ENCODE measurements at regions not wholly inside any gene's neighbourhood (a gene's known extent, or its start where the extent isn't known, plus 50 kb on each side); places are given as distances from the start of the nearest gene placed in this dataset.

GRCh38 chr4:102174719-102175189, 170.5 kb downstream of the SLC39A8 start:
- DNase-seq (no peak), ATAC-seq (ENCODE audit: insufficient read depth, low FRiP score) (no peak)
- Histone ChIP-seq H3K9ac (ENCODE audit: insufficient read depth in 1 of 2, low read length in 2 of 2) (no peak overlapping the region), H3K27me3 (ENCODE audit: control insufficient read depth in 3 of 3, insufficient read depth in 3 of 3, low read length in 2 of 3) (peaks cover 0 to 2% (median 0%) of the 10 kb centered on the region in 3 donors), H3K4me1 (ENCODE audit: control insufficient read depth in 5 of 5, insufficient read depth in 5 of 5, low read length in 5 of 5) (peaks cover 0 to 1% (median 0%) of the 10 kb centered on the region in 5 donors), H3K9me3 (ENCODE audit: control insufficient read depth in 4 of 4, insufficient read depth in 3 of 4, low read length in 3 of 4) (no peaks in the 10 kb centered on the region), H3K36me3 (ENCODE audit: control insufficient read depth in 4 of 4, insufficient read depth in 4 of 4, low read length in 4 of 4) (no peaks in the 10 kb centered on the region), H3K4me3 (no peak overlapping the region), H3K27ac (ENCODE audit: low read depth in 1 of 2, low read length in 1 of 2) (no peak overlapping the region)
- TF ChIP-seq, protein P1, sequence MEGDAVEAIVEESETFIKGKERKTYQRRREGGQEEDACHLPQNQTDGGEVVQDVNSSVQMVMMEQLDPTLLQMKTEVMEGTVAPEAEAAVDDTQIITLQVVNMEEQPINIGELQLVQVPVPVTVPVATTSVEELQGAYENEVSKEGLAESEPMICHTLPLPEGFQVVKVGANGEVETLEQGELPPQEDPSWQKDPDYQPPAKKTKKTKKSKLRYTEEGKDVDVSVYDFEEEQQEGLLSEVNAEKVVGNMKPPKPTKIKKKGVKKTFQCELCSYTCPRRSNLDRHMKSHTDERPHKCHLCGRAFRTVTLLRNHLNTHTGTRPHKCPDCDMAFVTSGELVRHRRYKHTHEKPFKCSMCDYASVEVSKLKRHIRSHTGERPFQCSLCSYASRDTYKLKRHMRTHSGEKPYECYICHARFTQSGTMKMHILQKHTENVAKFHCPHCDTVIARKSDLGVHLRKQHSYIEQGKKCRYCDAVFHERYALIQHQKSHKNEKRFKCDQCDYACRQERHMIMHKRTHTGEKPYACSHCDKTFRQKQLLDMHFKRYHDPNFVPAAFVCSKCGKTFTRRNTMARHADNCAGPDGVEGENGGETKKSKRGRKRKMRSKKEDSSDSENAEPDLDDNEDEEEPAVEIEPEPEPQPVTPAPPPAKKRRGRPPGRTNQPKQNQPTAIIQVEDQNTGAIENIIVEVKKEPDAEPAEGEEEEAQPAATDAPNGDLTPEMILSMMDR (IDR thresholded peaks at IDR 0.05; ENCODE audit: control extremely low read depth, extremely low read depth) = no peak
- WGBS, 2 donors = 90 to 93% methylated on average over 2 of the region's 2 CpGs

DNA sequence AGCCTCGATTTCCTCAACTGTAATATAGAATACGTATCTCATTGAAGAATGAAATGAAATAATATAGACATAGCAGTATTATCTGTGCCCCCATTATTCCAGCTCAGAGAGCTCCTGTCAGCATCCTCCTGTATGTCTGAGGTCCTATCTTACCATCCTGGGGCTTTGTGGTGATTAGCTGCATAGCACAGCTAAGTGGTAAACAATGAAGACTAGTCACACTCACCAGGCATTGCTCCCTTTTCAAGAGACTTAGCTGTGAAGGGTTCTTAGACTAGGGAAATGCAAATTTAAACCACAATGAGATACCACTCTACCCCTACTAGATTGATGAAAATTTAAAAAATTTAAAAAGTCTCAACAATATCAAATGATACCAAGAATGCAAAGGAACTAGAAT, 172.9 kb downstream of the SLC39A8 start:
- ATAC-seq (ENCODE audit: insufficient read depth, low FRiP score) (no peak), DNase-seq (no peak)
- no peak overlapping the region for H3K9ac ChIP-seq (ENCODE audit: insufficient read depth in 1 of 2, low read length in 2 of 2)
- H3K36me3 ChIP-seq (ENCODE audit: control insufficient read depth in 4 of 4, insufficient read depth in 4 of 4, low read length in 4 of 4) = no peaks in the 10 kb centered on the region
- no peaks in the 10 kb centered on the region for H3K27me3 ChIP-seq (ENCODE audit: control insufficient read depth in 3 of 3, insufficient read depth in 3 of 3, low read length in 2 of 3)
- H3K27ac ChIP-seq (ENCODE audit: low read depth in 1 of 2, low read length in 1 of 2) = no peak overlapping the region
- no peak overlapping the region for H3K4me3 ChIP-seq
- TF ChIP-seq, protein P1 (IDR thresholded peaks at IDR 0.05; ENCODE audit: control extremely low read depth, extremely low read depth) = no peak
- no peaks in the 10 kb centered on the region for H3K9me3 ChIP-seq (ENCODE audit: control insufficient read depth in 4 of 4, insufficient read depth in 3 of 4, low read length in 3 of 4)
- WGBS, 2 donors = 93 to 95% methylated on average over 2 of the region's 2 CpGs
- peaks cover 0 to 1% (median 0%) of the 10 kb centered on the region in 5 donors for H3K4me1 ChIP-seq (ENCODE audit: control insufficient read depth in 5 of 5, insufficient read depth in 5 of 5, low read length in 5 of 5)

DNA sequence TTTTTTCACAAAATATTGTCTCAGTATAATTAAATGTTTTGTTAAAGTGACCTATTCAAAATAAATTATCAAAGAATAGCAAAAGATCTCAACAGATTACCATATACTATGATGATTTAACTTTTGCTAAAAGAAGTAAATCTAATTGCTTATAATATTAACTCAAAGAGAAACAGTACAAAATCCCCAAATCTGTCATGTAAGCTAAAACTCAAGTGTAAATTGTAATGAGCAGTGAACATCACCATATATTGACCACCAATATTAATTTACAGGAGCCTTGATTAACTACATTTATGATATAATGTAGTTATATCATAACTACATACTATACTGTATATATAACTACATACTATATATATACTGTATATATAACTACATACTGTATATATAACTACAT, 174.4 kb downstream of the SLC39A8 start:
- no peak overlapping the region for H3K9ac ChIP-seq (ENCODE audit: insufficient read depth in 1 of 2, low read length in 2 of 2)
- H3K4me3 ChIP-seq = no peak overlapping the region
- DNase-seq (no peak), ATAC-seq (ENCODE audit: insufficient read depth, low FRiP score) (no peak)
- no peaks in the 10 kb centered on the region for H3K36me3 ChIP-seq (ENCODE audit: control insufficient read depth in 4 of 4, insufficient read depth in 4 of 4, low read length in 4 of 4)
- H3K4me1 ChIP-seq (ENCODE audit: control insufficient read depth in 5 of 5, insufficient read depth in 5 of 5, low read length in 5 of 5) = peaks cover 0 to 1% (median 0%) of the 10 kb centered on the region in 5 donors
- H3K27ac ChIP-seq (ENCODE audit: low read depth in 1 of 2, low read length in 1 of 2) = no peak overlapping the region
- TF ChIP-seq, protein P1 (IDR thresholded peaks at IDR 0.05; ENCODE audit: control extremely low read depth, extremely low read depth) = no peak
- H3K9me3 ChIP-seq (ENCODE audit: control insufficient read depth in 4 of 4, insufficient read depth in 3 of 4, low read length in 3 of 4) = peaks cover 0 to 2% (median 0%) of the 10 kb centered on the region in 4 donors
- no peaks in the 10 kb centered on the region for H3K27me3 ChIP-seq (ENCODE audit: control insufficient read depth in 3 of 3, insufficient read depth in 3 of 3, low read length in 2 of 3)

- no peaks in the 10 kb centered on the region for H3K27me3 ChIP-seq (ENCODE audit: control insufficient read depth in 3 of 3, insufficient read depth in 3 of 3, low read length in 2 of 3)
- H3K27ac ChIP-seq (ENCODE audit: low read depth in 1 of 2, low read length in 1 of 2) = no peak overlapping the region
- no peak overlapping the region for H3K9ac ChIP-seq (ENCODE audit: insufficient read depth in 1 of 2, low read length in 2 of 2)
- H3K4me1 ChIP-seq (ENCODE audit: control insufficient read depth in 5 of 5, insufficient read depth in 5 of 5, low read length in 5 of 5) = no peaks in the 10 kb centered on the region
- no peaks in the 10 kb centered on the region for H3K36me3 ChIP-seq (ENCODE audit: control insufficient read depth in 4 of 4, insufficient read depth in 4 of 4, low read length in 4 of 4)
- DNase-seq (peak in 2 of 3 donors; percentile 11 to 14), ATAC-seq (ENCODE audit: insufficient read depth, low FRiP score) (no peak)
- TF ChIP-seq, protein P1 (IDR thresholded peaks at IDR 0.05; ENCODE audit: control extremely low read depth, extremely low read depth) = no peak
- WGBS, 2 donors = 93 to 94% methylated on average over 2 of the region's 2 CpGs
- peaks cover 0 to 4% (median 0%) of the 10 kb centered on the region in 4 donors for H3K9me3 ChIP-seq (ENCODE audit: control insufficient read depth in 4 of 4, insufficient read depth in 3 of 4, low read length in 3 of 4)
- no peak overlapping the region for H3K4me3 ChIP-seq
Measured at GRCh38 chr4:102169345-102169744, 175.9 kb downstream of the SLC39A8 start.
